ENCODE measurements at regions not wholly inside any gene's neighbourhood (a gene's known extent, or its start where the extent isn't known, plus 50 kb on each side); places are given as distances from the start of the nearest gene placed in this dataset.

DNA sequence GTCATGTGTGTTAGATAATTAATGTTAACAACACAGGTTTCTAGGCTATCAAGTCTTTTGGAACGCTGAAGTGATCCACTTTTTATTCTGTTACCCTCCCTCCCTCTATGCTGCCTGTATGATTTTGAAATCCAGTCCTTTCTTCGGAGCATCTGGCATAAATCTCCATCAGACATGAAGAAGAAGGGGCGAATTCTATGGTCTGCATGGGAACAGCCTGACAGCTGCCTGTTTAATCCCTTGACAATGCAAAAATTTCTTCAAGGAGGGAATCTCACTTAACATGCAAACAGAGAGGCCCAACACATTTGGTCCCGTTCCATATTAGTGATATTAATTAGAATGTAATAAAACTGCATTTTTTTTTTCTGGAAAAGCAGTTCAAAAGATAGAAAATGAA lies 145.2 kb downstream of the VGLL3 start:
- H3K9ac ChIP-seq (ENCODE audit: low read depth, low read length) = no peak overlapping the region
- no peak overlapping the region for H3K4me2 ChIP-seq (ENCODE audit: low read depth, low read length)
- H2BK20ac ChIP-seq (ENCODE audit: low read depth, low read length) = no peak overlapping the region
- no peaks in the 10 kb centered on the region for H3K9me1 ChIP-seq (ENCODE audit: insufficient read depth, low read length)
- H3K56ac ChIP-seq (ENCODE audit: extremely low read depth, insufficient read depth, low read length) = no peak overlapping the region
- no peak overlapping the region for H4K5ac ChIP-seq (ENCODE audit: low read depth, low read length)
- H3K27ac ChIP-seq (ENCODE audit: insufficient read depth, low read length) = no peak overlapping the region
- no peak overlapping the region for H2BK15ac ChIP-seq (ENCODE audit: low read depth, low read length)
- no TSS peak for BruUV-seq (replicated peaks)
- H3K23ac ChIP-seq (ENCODE audit: low read depth, low read length) = no peak overlapping the region
- no peak overlapping the region for H3K4ac ChIP-seq (ENCODE audit: low read depth, low read length)
- H2BK120ac ChIP-seq (ENCODE audit: low read depth, low read length) = no peak overlapping the region
- H3K4me1 ChIP-seq (ENCODE audit: control insufficient read depth, insufficient read depth, low read length) = no peaks in the 10 kb centered on the region
- dilution Hi-C loops (cut with HindIII; ENCODE audit: low sequenced_read_pairs, unreplicated experiment) = no loop called here
- ATAC-seq (ENCODE audit: low read depth) (no peak), DNase-seq (no peak)
- no peak overlapping the region for H2AK9ac ChIP-seq (replicated peaks; ENCODE audit: low read depth, low read length, poor library complexity)
- H4K8ac ChIP-seq (ENCODE audit: low read depth in 2 of 2, low read length in 2 of 2) = no peak overlapping the region
- no peaks in the 10 kb centered on the region for H3K79me1 ChIP-seq (ENCODE audit: low read depth in 1 of 2, low read length in 2 of 2)
- ChIA-PET POLR2A (ENCODE audit: unreplicated experiment) (no interaction called here), CTCF (no interaction called here)
- WGBS, 2 experiments (ENCODE audit: extremely low coverage in 2 of 2, insufficient read length in 1 of 2) = 30% methylated on average over 2 of the region's 4 CpGs; no CpG with 5 or more reads in 1 of the 2 experiments
- no peak overlapping the region for H3K4me3 ChIP-seq (ENCODE audit: insufficient read depth, low read depth, low read length)
- H4K91ac ChIP-seq (ENCODE audit: insufficient read depth, low read depth, low read length) = no peak overlapping the region
- H2BK5ac ChIP-seq (ENCODE audit: low read depth, low read length, poor library complexity, severe bottlenecking) = no peak overlapping the region
- H3K14ac ChIP-seq (replicated peaks; ENCODE audit: low read depth, low read length) = no peak overlapping the region
- H3K9me3 ChIP-seq (ENCODE audit: control insufficient read depth, insufficient read depth, low read length) = peaks cover 2% of the 10 kb centered on the region; the same call in 1 of the 2 replicates
- intact Hi-C loops (cut with micrococcal nuclease) = no loop called here
- H4K20me1 ChIP-seq (ENCODE audit: insufficient read depth, low read length) = no peaks in the 10 kb centered on the region
- H2AFZ ChIP-seq (replicated peaks; ENCODE audit: low read length, poor library complexity) = no peak overlapping the region
- TF ChIP-seq FOS (IDR thresholded peaks at IDR 0.05; ENCODE audit: low read depth, low read length) (no peak), BHLHE40 (IDR thresholded peaks at IDR 0.05; ENCODE audit: low read depth, low read length) (no peak), CTCF (conservative IDR thresholded peaks at IDR 0.05; ENCODE audit: low read depth, low read length) (no peak), RCOR1 (IDR thresholded peaks at IDR 0.05; ENCODE audit: insufficient replicate concordance, low read length) (no peak), SMC3 (IDR thresholded peaks at IDR 0.05; ENCODE audit: low read depth, low read length) (no peak), NFE2L2 (IDR thresholded peaks at IDR 0.05; ENCODE audit: low read depth, low read length) (no peak), RFX5 (IDR thresholded peaks at IDR 0.05; ENCODE audit: low read depth, low read length) (no peak), CEBPB (IDR thresholded peaks at IDR 0.05; ENCODE audit: low read depth, low read length) (no peak), RAD21 (IDR thresholded peaks at IDR 0.05; ENCODE audit: low read length) (no peak), ELK1 (IDR thresholded peaks at IDR 0.05; ENCODE audit: borderline replicate concordance, low read depth, low read length) (no peak), CHD1 (IDR thresholded peaks at IDR 0.05; ENCODE audit: low read depth, low read length) (no peak), MAFK (IDR thresholded peaks at IDR 0.05; ENCODE audit: low read depth, low read length) (no peak), POLR2A (IDR thresholded peaks at IDR 0.05; ENCODE audit: low read depth, low read length) (no peak), MAZ (IDR thresholded peaks at IDR 0.05; ENCODE audit: borderline replicate concordance, low read depth, low read length) (no peak), MXI1 (IDR thresholded peaks at IDR 0.05; ENCODE audit: borderline replicate concordance, low read depth, low read length) (no peak)
- TF ChIP-seq, protein P1, sequence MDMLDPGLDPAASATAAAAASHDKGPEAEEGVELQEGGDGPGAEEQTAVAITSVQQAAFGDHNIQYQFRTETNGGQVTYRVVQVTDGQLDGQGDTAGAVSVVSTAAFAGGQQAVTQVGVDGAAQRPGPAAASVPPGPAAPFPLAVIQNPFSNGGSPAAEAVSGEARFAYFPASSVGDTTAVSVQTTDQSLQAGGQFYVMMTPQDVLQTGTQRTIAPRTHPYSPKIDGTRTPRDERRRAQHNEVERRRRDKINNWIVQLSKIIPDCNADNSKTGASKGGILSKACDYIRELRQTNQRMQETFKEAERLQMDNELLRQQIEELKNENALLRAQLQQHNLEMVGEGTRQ (IDR thresholded peaks at IDR 0.05; ENCODE audit: low read depth, low read length) = no peak
- H2AK5ac ChIP-seq (ENCODE audit: low read depth, low read length) = no peak overlapping the region
- H3K36me3 ChIP-seq (ENCODE audit: control insufficient read depth, insufficient read depth, low read length) = no peaks in the 10 kb centered on the region
- H3K18ac ChIP-seq (ENCODE audit: low read depth, low read length) = no peak overlapping the region
- in situ Hi-C loops (cut with MboI; ENCODE audit: low sequenced_read_pairs) = no loop called here
- H3K27me3 ChIP-seq (ENCODE audit: control insufficient read depth, insufficient read depth, low read length) = no peaks in the 10 kb centered on the region
